ENCODE measurements at regions not wholly inside any gene's neighbourhood (a gene's known extent, or its start where the extent isn't known, plus 50 kb on each side); places are given as distances from the start of the nearest gene placed in this dataset.

GRCh38 chr13:73751290-73751689 is 382.9 kb downstream of the KLF12 start:
- H3K9me1 ChIP-seq (ENCODE audit: insufficient read depth, low read length) = peaks cover 3% of the 10 kb centered on the region; the same call in 1 of the 2 replicates
- BruUV-seq (replicated peaks) = no TSS peak
- peaks cover 0 to 2% of the 10 kb centered on the region in 2 experiments; a peak in 1 of 4 replicates for H3K79me1 ChIP-seq (ENCODE audit: low read depth in 1 of 2, low read length in 2 of 2)
- H3K36me3 ChIP-seq (ENCODE audit: control insufficient read depth, insufficient read depth, low read length) = no peaks in the 10 kb centered on the region; the same call in none of the 2 replicates
- H4K5ac ChIP-seq (ENCODE audit: low read depth, low read length) = no peak overlapping the region
- dilution Hi-C loops (cut with HindIII; ENCODE audit: low sequenced_read_pairs, unreplicated experiment) = no loop called here
- no peak overlapping the region for H3K9ac ChIP-seq (ENCODE audit: low read depth, low read length)
- H3K4me2 ChIP-seq (ENCODE audit: low read depth, low read length) = no peak overlapping the region
- H2AK5ac ChIP-seq (ENCODE audit: low read depth, low read length) = no peak overlapping the region
- H2BK5ac ChIP-seq (ENCODE audit: low read depth, low read length, poor library complexity, severe bottlenecking) = no peak overlapping the region
- H3K27me3 ChIP-seq (ENCODE audit: control insufficient read depth, insufficient read depth, low read length) = no peaks in the 10 kb centered on the region
- H2BK20ac ChIP-seq (ENCODE audit: low read depth, low read length) = no peak overlapping the region
- H3K27ac ChIP-seq (ENCODE audit: insufficient read depth, low read length) = no peak overlapping the region
- no peak overlapping the region for H4K91ac ChIP-seq (ENCODE audit: insufficient read depth, low read depth, low read length)
- no peaks in the 10 kb centered on the region for H3K4me1 ChIP-seq (ENCODE audit: control insufficient read depth, insufficient read depth, low read length)
- H4K20me1 ChIP-seq (ENCODE audit: insufficient read depth, low read length) = no peaks in the 10 kb centered on the region
- intact Hi-C loops (cut with micrococcal nuclease) = loop anchor here (10.0 kb wide), 2 partner anchors 1464 to 1504 kb away; no protein-coding TSS in a partner anchor
- H4K8ac ChIP-seq (ENCODE audit: low read depth in 2 of 2, low read length in 2 of 2) = no peak overlapping the region
- no peak for TF ChIP-seq RAD21 (IDR thresholded peaks at IDR 0.05; ENCODE audit: low read length)
- TF ChIP-seq ELK1 (IDR thresholded peaks at IDR 0.05; ENCODE audit: borderline replicate concordance, low read depth, low read length) = no peak
- TF ChIP-seq MXI1 (IDR thresholded peaks at IDR 0.05; ENCODE audit: borderline replicate concordance, low read depth, low read length) = no peak
- TF ChIP-seq RCOR1 (IDR thresholded peaks at IDR 0.05; ENCODE audit: insufficient replicate concordance, low read length) = no peak
- TF ChIP-seq CEBPB (IDR thresholded peaks at IDR 0.05; ENCODE audit: low read depth, low read length) = no peak
- TF ChIP-seq MAZ (IDR thresholded peaks at IDR 0.05; ENCODE audit: borderline replicate concordance, low read depth, low read length) = no peak
- TF ChIP-seq SMC3 (IDR thresholded peaks at IDR 0.05; ENCODE audit: low read depth, low read length) = no peak
- TF ChIP-seq FOS (IDR thresholded peaks at IDR 0.05; ENCODE audit: low read depth, low read length) = no peak
- TF ChIP-seq CHD1 (IDR thresholded peaks at IDR 0.05; ENCODE audit: low read depth, low read length) = no peak
- no peak for TF ChIP-seq BHLHE40 (IDR thresholded peaks at IDR 0.05; ENCODE audit: low read depth, low read length)
- TF ChIP-seq USF2 (IDR thresholded peaks at IDR 0.05; ENCODE audit: low read depth, low read length) = no peak
- TF ChIP-seq RFX5 (IDR thresholded peaks at IDR 0.05; ENCODE audit: low read depth, low read length) = no peak
- TF ChIP-seq NFE2L2 (IDR thresholded peaks at IDR 0.05; ENCODE audit: low read depth, low read length) = no peak
- TF ChIP-seq CTCF (conservative IDR thresholded peaks at IDR 0.05; ENCODE audit: low read depth, low read length) = no peak
- TF ChIP-seq MAFK (IDR thresholded peaks at IDR 0.05; ENCODE audit: low read depth, low read length) = no peak
- TF ChIP-seq POLR2A (IDR thresholded peaks at IDR 0.05; ENCODE audit: low read depth, low read length) = no peak
- in situ Hi-C loops (cut with MboI; ENCODE audit: low sequenced_read_pairs) = loop anchor here (25.0 kb wide), 1 partner anchor 1461 kb away; no protein-coding TSS in a partner anchor
- peaks cover 3% of the 10 kb centered on the region for H3K9me3 ChIP-seq (ENCODE audit: control insufficient read depth, insufficient read depth, low read length)
- H2BK120ac ChIP-seq (ENCODE audit: low read depth, low read length) = no peak overlapping the region
- ATAC-seq (ENCODE audit: low read depth) (no peak), DNase-seq (no peak)
- H3K14ac ChIP-seq (replicated peaks; ENCODE audit: low read depth, low read length) = no peak overlapping the region
- H2BK15ac ChIP-seq (ENCODE audit: low read depth, low read length) = no peak overlapping the region
- no peak overlapping the region for H2AK9ac ChIP-seq (replicated peaks; ENCODE audit: low read depth, low read length, poor library complexity)
- H2AFZ ChIP-seq (replicated peaks; ENCODE audit: low read length, poor library complexity) = no peak overlapping the region
- H3K18ac ChIP-seq (ENCODE audit: low read depth, low read length) = no peak overlapping the region
- ChIA-PET CTCF (interaction anchor here (0.6 kb wide), 1 partner anchor 1034 kb away, joined by 3 read pairs; no protein-coding TSS in a partner anchor), POLR2A (ENCODE audit: unreplicated experiment) (no interaction called here)
- no peak overlapping the region for H3K4ac ChIP-seq (ENCODE audit: low read depth, low read length)
- no peak overlapping the region for H3K4me3 ChIP-seq (ENCODE audit: insufficient read depth, low read depth, low read length)
- 100% methylated on average over 1 of the region's 3 CpGs; no CpG with 5 or more reads in 1 of the 2 experiments for WGBS, 2 experiments (ENCODE audit: extremely low coverage in 2 of 2, insufficient read length in 1 of 2)
- no peak overlapping the region for H3K56ac ChIP-seq (ENCODE audit: extremely low read depth, insufficient read depth, low read length)
- no peak overlapping the region for H3K23ac ChIP-seq (ENCODE audit: low read depth, low read length)
